ENCODE measurements at regions not wholly inside any gene's neighbourhood (a gene's known extent, or its start where the extent isn't known, plus 50 kb on each side); places are given as distances from the start of the nearest gene placed in this dataset.

GRCh38 chr17:14797021-14797420 is 468.1 kb downstream of the PMP22 start:
- H3K9me3 Mint-ChIP-seq = no peaks in the 10 kb centered on the region

DNA sequence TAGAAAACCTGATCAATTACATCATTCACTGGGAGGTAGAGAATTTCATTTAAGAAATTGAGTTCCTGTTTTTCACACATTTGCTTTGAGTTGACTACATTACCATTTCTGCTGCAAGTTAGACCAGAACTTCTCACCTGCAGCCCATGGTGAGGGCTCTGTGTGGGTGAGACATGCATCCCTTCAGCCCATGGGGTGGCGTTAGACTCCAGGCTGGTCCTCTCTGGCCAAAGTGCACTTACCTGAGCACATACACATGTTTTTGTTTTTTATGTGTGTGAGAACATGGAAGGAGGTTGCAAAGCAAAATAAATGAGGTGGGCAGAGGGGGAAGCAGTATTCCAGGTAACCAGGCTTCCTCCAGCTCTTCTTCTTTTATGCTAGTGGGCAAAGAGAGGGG is 470.2 kb downstream of the PMP22 start:
- DNase-seq (ENCODE audit: low spot score) = no peak
- no peaks in the 10 kb centered on the region for H3K36me3 Mint-ChIP-seq (ENCODE audit: low read depth)
- H3K27ac Mint-ChIP-seq = no peak overlapping the region
- H3K4me3 Mint-ChIP-seq = no peak overlapping the region
- H3K9me3 Mint-ChIP-seq = no peaks in the 10 kb centered on the region
- H3K4me1 Mint-ChIP-seq (ENCODE audit: low read depth) = no peaks in the 10 kb centered on the region
- intact Hi-C loops (cut with micrococcal nuclease) = no loop called here
- H3K27me3 Mint-ChIP-seq (ENCODE audit: insufficient read depth) = peaks cover 3% of the 10 kb centered on the region

More at GRCh38 chr17:14797021-14797420, 468.1 kb downstream of the PMP22 start:
- no peak for DNase-seq (ENCODE audit: low spot score)
- Mint-ChIP-seq H3K27me3 (ENCODE audit: insufficient read depth) (no peaks in the 10 kb centered on the region), H3K27ac (no peak overlapping the region), H3K36me3 (ENCODE audit: low read depth) (no peaks in the 10 kb centered on the region), H3K4me3 (no peak overlapping the region), H3K4me1 (ENCODE audit: low read depth) (no peaks in the 10 kb centered on the region)
- intact Hi-C loops (cut with micrococcal nuclease) = no loop called here

GRCh38 chr17:14793237-14793636 is 471.9 kb downstream of the PMP22 start:
- Mint-ChIP-seq H3K27me3 (ENCODE audit: insufficient read depth) (peaks cover 5% of the 10 kb centered on the region), H3K9me3 (no peaks in the 10 kb centered on the region), H3K36me3 (ENCODE audit: low read depth) (no peaks in the 10 kb centered on the region), H3K4me1 (ENCODE audit: low read depth) (no peaks in the 10 kb centered on the region), H3K4me3 (no peak overlapping the region), H3K27ac (no peak overlapping the region)
- intact Hi-C loops (cut with micrococcal nuclease) = no loop called here
- no peak for DNase-seq (ENCODE audit: low spot score)

GRCh38 chr17:14792746-14793145 is 472.4 kb downstream of the PMP22 start:
- peaks cover 5% of the 10 kb centered on the region for H3K27me3 Mint-ChIP-seq (ENCODE audit: insufficient read depth)
- intact Hi-C loops (cut with micrococcal nuclease) = no loop called here
- no peak for DNase-seq (ENCODE audit: low spot score)
- no peak overlapping the region for H3K4me3 Mint-ChIP-seq
- H3K36me3 Mint-ChIP-seq (ENCODE audit: low read depth) = no peaks in the 10 kb centered on the region
- no peak overlapping the region for H3K27ac Mint-ChIP-seq
- H3K9me3 Mint-ChIP-seq = no peaks in the 10 kb centered on the region
- H3K4me1 Mint-ChIP-seq (ENCODE audit: low read depth) = no peaks in the 10 kb centered on the region

DNA sequence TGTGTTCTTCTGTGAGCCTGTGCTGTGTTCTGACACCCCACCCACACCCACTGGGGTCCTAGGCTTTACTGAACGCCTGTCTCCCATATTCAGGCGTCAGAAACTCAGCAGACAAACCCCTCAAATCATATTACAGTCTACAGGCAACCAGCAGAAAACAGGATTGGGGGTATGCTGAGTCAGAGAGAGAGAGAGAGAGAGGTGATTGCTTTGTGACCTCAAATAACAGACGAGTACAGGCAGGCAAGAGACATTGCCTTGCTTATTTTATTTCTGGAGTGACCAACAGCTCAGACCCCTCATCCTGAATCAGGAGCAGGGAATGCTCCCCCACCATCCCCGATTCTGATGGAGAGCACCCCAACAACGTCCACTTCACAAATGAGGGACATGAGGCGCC is 473.9 kb downstream of the PMP22 start:
- H3K27ac Mint-ChIP-seq = no peak overlapping the region
- H3K9me3 Mint-ChIP-seq = no peaks in the 10 kb centered on the region
- intact Hi-C loops (cut with micrococcal nuclease) = no loop called here
- DNase-seq (ENCODE audit: low spot score) = no peak
- H3K4me1 Mint-ChIP-seq (ENCODE audit: low read depth) = no peaks in the 10 kb centered on the region
- peaks cover 5% of the 10 kb centered on the region for H3K27me3 Mint-ChIP-seq (ENCODE audit: insufficient read depth)
- H3K36me3 Mint-ChIP-seq (ENCODE audit: low read depth) = no peaks in the 10 kb centered on the region
- no peak overlapping the region for H3K4me3 Mint-ChIP-seq

DNA sequence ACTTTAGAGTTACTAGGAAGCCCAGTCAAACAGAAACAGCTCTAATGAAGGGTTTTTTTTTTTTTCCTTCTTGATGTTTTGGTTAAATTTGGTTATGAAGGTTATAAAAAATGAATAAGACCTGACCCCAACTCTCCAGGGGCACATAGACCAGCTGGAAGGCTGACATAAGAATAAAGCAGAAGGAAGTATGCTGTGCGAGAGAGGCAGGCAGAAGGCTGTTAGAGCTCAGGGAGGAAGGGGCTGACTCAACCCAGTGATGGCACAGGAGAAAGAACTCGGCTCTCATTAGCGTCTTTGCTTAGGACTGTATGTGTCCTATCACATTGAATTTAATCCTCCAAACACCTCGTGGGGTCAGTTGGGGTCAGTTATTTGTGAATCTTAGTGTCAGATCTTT is 474.6 kb downstream of the PMP22 start:
- DNase-seq (ENCODE audit: low spot score) = no peak
- Mint-ChIP-seq H3K9me3 (no peaks in the 10 kb centered on the region), H3K27me3 (ENCODE audit: insufficient read depth) (peaks cover 5% of the 10 kb centered on the region), H3K4me1 (ENCODE audit: low read depth) (no peaks in the 10 kb centered on the region), H3K36me3 (ENCODE audit: low read depth) (no peaks in the 10 kb centered on the region), H3K27ac (no peak overlapping the region), H3K4me3 (no peak overlapping the region)
- intact Hi-C loops (cut with micrococcal nuclease) = no loop called here

- H3K4me1 Mint-ChIP-seq (ENCODE audit: low read depth) = no peaks in the 10 kb centered on the region
- no peak for DNase-seq (ENCODE audit: low spot score)
- no peak overlapping the region for H3K4me3 Mint-ChIP-seq
- H3K36me3 Mint-ChIP-seq (ENCODE audit: low read depth) = no peaks in the 10 kb centered on the region
- intact Hi-C loops (cut with micrococcal nuclease) = loop anchor here (10.0 kb wide), 1 partner anchor 1190 kb away; no protein-coding TSS in a partner anchor
- no peaks in the 10 kb centered on the region for H3K9me3 Mint-ChIP-seq
- H3K27ac Mint-ChIP-seq = no peak overlapping the region
- H3K27me3 Mint-ChIP-seq (ENCODE audit: insufficient read depth) = peaks cover 2% of the 10 kb centered on the region
These were observed 480.0 kb downstream of the PMP22 start for GRCh38 chr17:14784997-14785696.

GRCh38 chr17:14781123-14781522 is 480.2 kb downstream of the HS3ST3B1 start:
- Mint-ChIP-seq H3K9me3 (no peaks in the 10 kb centered on the region), H3K27ac (no peak overlapping the region), H3K4me3 (no peak overlapping the region), H3K4me1 (ENCODE audit: low read depth) (no peaks in the 10 kb centered on the region), H3K36me3 (ENCODE audit: low read depth) (no peaks in the 10 kb centered on the region), H3K27me3 (ENCODE audit: insufficient read depth) (peaks cover 2% of the 10 kb centered on the region)
- intact Hi-C loops (cut with micrococcal nuclease) = loop anchor here (10.0 kb wide), 1 partner anchor 1186 kb away; no protein-coding TSS in a partner anchor
- no peak for DNase-seq (ENCODE audit: low spot score)

GRCh38 chr17:14780097-14780651 is 479.3 kb downstream of the HS3ST3B1 start:
- no peaks in the 10 kb centered on the region for H3K4me1 Mint-ChIP-seq (ENCODE audit: low read depth)
- no peaks in the 10 kb centered on the region for H3K9me3 Mint-ChIP-seq
- no peak overlapping the region for H3K27ac Mint-ChIP-seq
- H3K27me3 Mint-ChIP-seq (ENCODE audit: insufficient read depth) = peaks cover 2% of the 10 kb centered on the region
- DNase-seq (ENCODE audit: low spot score) = no peak
- H3K36me3 Mint-ChIP-seq (ENCODE audit: low read depth) = no peaks in the 10 kb centered on the region
- H3K4me3 Mint-ChIP-seq = no peak overlapping the region
- intact Hi-C loops (cut with micrococcal nuclease) = loop anchor here (10.0 kb wide), 1 partner anchor 1185 kb away; no protein-coding TSS in a partner anchor

GRCh38 chr17:14779241-14779640 is 478.4 kb downstream of the HS3ST3B1 start:
- H3K4me1 Mint-ChIP-seq (ENCODE audit: low read depth) = no peaks in the 10 kb centered on the region
- peaks cover 2% of the 10 kb centered on the region for H3K27me3 Mint-ChIP-seq (ENCODE audit: insufficient read depth)
- peaks cover 7% of the 10 kb centered on the region for H3K9me3 Mint-ChIP-seq
- H3K36me3 Mint-ChIP-seq (ENCODE audit: low read depth) = peaks cover 2% of the 10 kb centered on the region
- intact Hi-C loops (cut with micrococcal nuclease) = no loop called here
- DNase-seq (ENCODE audit: low spot score) = no peak
- H3K4me3 Mint-ChIP-seq = no peak overlapping the region
- no peak overlapping the region for H3K27ac Mint-ChIP-seq

- intact Hi-C loops (cut with micrococcal nuclease) = no loop called here
- H3K9me3 Mint-ChIP-seq = peaks cover 7% of the 10 kb centered on the region
- peaks cover 2% of the 10 kb centered on the region for H3K27me3 Mint-ChIP-seq (ENCODE audit: insufficient read depth)
- H3K36me3 Mint-ChIP-seq (ENCODE audit: low read depth) = peaks cover 2% of the 10 kb centered on the region
- no peak for DNase-seq (ENCODE audit: low spot score)
- H3K27ac Mint-ChIP-seq = no peak overlapping the region
- H3K4me1 Mint-ChIP-seq (ENCODE audit: low read depth) = no peaks in the 10 kb centered on the region
- no peak overlapping the region for H3K4me3 Mint-ChIP-seq
These were observed 476.4 kb downstream of the HS3ST3B1 start for GRCh38 chr17:14777291-14777690.

- Mint-ChIP-seq H3K27ac (no peak overlapping the region), H3K4me1 (ENCODE audit: low read depth) (no peaks in the 10 kb centered on the region), H3K36me3 (ENCODE audit: low read depth) (peaks cover 2% of the 10 kb centered on the region), H3K9me3 (peaks cover 7% of the 10 kb centered on the region), H3K4me3 (no peak overlapping the region), H3K27me3 (ENCODE audit: insufficient read depth) (peaks cover 2% of the 10 kb centered on the region)
- intact Hi-C loops (cut with micrococcal nuclease) = no loop called here
- no peak for DNase-seq (ENCODE audit: low spot score)
These were observed 475.9 kb downstream of the HS3ST3B1 start for GRCh38 chr17:14776791-14777190.

- peaks cover 2% of the 10 kb centered on the region for H3K27me3 Mint-ChIP-seq (ENCODE audit: insufficient read depth)
- H3K27ac Mint-ChIP-seq = no peak overlapping the region
These were observed 475.0 kb downstream of the HS3ST3B1 start for GRCh38 chr17:14775731-14776492.

More at GRCh38 chr17:14775731-14776492, 475.0 kb downstream of the HS3ST3B1 start:
- intact Hi-C loops (cut with micrococcal nuclease) = no loop called here
- DNase-seq (ENCODE audit: low spot score) = no peak
- Mint-ChIP-seq H3K4me3 (no peak overlapping the region), H3K36me3 (ENCODE audit: low read depth) (peaks cover 2% of the 10 kb centered on the region), H3K4me1 (ENCODE audit: low read depth) (no peaks in the 10 kb centered on the region), H3K9me3 (peaks cover 7% of the 10 kb centered on the region)

Measured in activated T-helper 1 cell treated with anti-CD3 and anti-CD28 coated beads, Interleukin-12 subunit alpha, Interleukin-12 subunit beta, Interleukin-2, Interleukin-4 antibody, amounts not matched to agents 30 ng/mL and 10 ng/mL and 1 ng/mL, durations not matched to agents 14 hours and 24 hours and 36 hours (primary cell).